Ishikawa (cell line): ENCODE measurements at regions not wholly inside any gene's neighbourhood (a gene's known extent, or its start where the extent isn't known, plus 50 kb on each side); places are given as distances from the start of the nearest gene placed in this dataset.

Experiments
- CREB1 ChIP-seq: IDR thresholded peaks from 2 replicates; pipeline ENCODE4 v1.6.1; 2012; ENCODE audit warnings: low read depth
- EP300 ChIP-seq: IDR thresholded peaks from 2 replicates; pipeline ENCODE4 v1.6.1; 2012; ENCODE audit warnings: borderline replicate concordance
- FOXM1 ChIP-seq: IDR thresholded peaks from 2 replicates; pipeline ENCODE4 v1.6.1; 2012; ENCODE audit warnings: low read depth, borderline replicate concordance
- RAD21 ChIP-seq: IDR thresholded peaks from 2 replicates; pipeline ENCODE4 v1.6.1; 2012; ENCODE audit warnings: low read depth
- TAF1 ChIP-seq: IDR thresholded peaks from 2 replicates; pipeline ENCODE4 v1.6.1; 2012; ENCODE audit warnings: low read depth, mild to moderate bottlenecking

- TF ChIP-seq EP300 (no peak), FOXM1 (no peak), TAF1 (no peak), CREB1 (no peak), RAD21 (no peak)
Measured at GRCh38 chr3:106305882-106306435, 437.1 kb upstream of the CBLB start.
